OCI-LY1 (cell line): ENCODE measurements at regions not wholly inside any gene's neighbourhood (a gene's known extent, or its start where the extent isn't known, plus 50 kb on each side); places are given as distances from the start of the nearest gene placed in this dataset.

Experiments used
- H2AFZ ChIP-seq: fragments of 200-600 bp; sonication (generic), shearing (Covaris generic); 2 replicates; pipeline ENCODE4 v1.6.0; 2014; ENCODE audit warnings: antibody characterized with exemption, mild to moderate bottlenecking, low read length
- H3F3A ChIP-seq: fragments of 200-600 bp; sonication (generic), shearing (Covaris generic); 2 replicates; pipeline ENCODE4 v1.6.0; 2014; ENCODE audit warnings: mild to moderate bottlenecking, antibody characterized with exemption, low read length, moderate library complexity; ENCODE audit not compliant: insufficient read depth
- H3K27ac ChIP-seq: fragments of 200-600 bp; sonication (generic); 2 replicates; pipeline ENCODE4 v1.5.1; 2014; ENCODE audit warnings: low read length, mixed run types, mild to moderate bottlenecking, low read depth; ENCODE audit not compliant: poor library complexity, severe bottlenecking
- H3K27me3 ChIP-seq: fragments of 200-600 bp; sonication (generic); 2 replicates; pipeline ENCODE4 v1.6.0; 2014; ENCODE audit warnings: antibody characterized with exemption, mild to moderate bottlenecking, low read length, moderate library complexity; ENCODE audit not compliant: insufficient read depth
- H3K36me3 ChIP-seq: fragments of 200-600 bp; sonication (generic); 2 replicates; pipeline ENCODE4 v1.6.1; 2014; ENCODE audit warnings: mild to moderate bottlenecking, antibody characterized with exemption, low read length, moderate library complexity, mixed read lengths; ENCODE audit not compliant: insufficient read depth
- H3K4me1 ChIP-seq: fragments of 200-600 bp; sonication (generic); 2 replicates; pipeline ENCODE4 v1.5.1; 2014; ENCODE audit warnings: mild to moderate bottlenecking, low read length, moderate library complexity; ENCODE audit not compliant: insufficient read depth, severe bottlenecking
- H3K4me2 ChIP-seq: fragments of 200-600 bp; sonication (generic), shearing (Covaris generic); 2 replicates; pipeline ENCODE4 v1.6.1; 2014; ENCODE audit warnings: low read length
- H3K4me3 ChIP-seq: fragments of 200-600 bp; sonication (generic); 2 replicates; pipeline ENCODE4 v1.5.1; 2014; ENCODE audit warnings: low read length, low read depth, mild to moderate bottlenecking, mixed read lengths; ENCODE audit not compliant: poor library complexity, severe bottlenecking
- H3K79me2 ChIP-seq: fragments of 200-600 bp; shearing (Covaris generic); 2 replicates; pipeline ENCODE4 v1.6.1; 2016; ENCODE audit warnings: mixed run types, low read length, mixed read lengths; ENCODE audit not compliant: insufficient read depth
- H3K9ac ChIP-seq: fragments of 200-600 bp; sonication (generic), shearing (Covaris generic); 2 replicates; pipeline ENCODE4 v1.6.1; 2014; ENCODE audit warnings: mild to moderate bottlenecking, low read length, mixed read lengths
- H3K9me2 ChIP-seq: fragments of 200-600 bp; sonication (generic), shearing (Covaris generic); 2 replicates; pipeline ENCODE4 v1.6.1; 2014; ENCODE audit warnings: low read depth, mild to moderate bottlenecking, low read length, mixed read lengths
- H3K9me3 ChIP-seq: fragments of 200-600 bp; shearing (Covaris generic); 2 replicates; pipeline ENCODE4 v1.6.1; 2014; ENCODE audit warnings: low read length, mixed read lengths
- H4K20me1 ChIP-seq: fragments of 200-600 bp; sonication (generic), shearing (Covaris generic); 2 replicates; pipeline ENCODE4 v1.6.0; 2016; ENCODE audit warnings: mild to moderate bottlenecking, low read length; ENCODE audit not compliant: insufficient read depth
- CTCF ChIP-seq: fragments of 200-600 bp; sonication (generic), shearing (Covaris generic); IDR thresholded peaks from 2 replicates; pipeline ENCODE4 v1.5.1; 2017; ENCODE audit warnings: mild to moderate bottlenecking, antibody characterized with exemption, low read length, moderate library complexity, mixed read lengths
- EZH2 ChIP-seq: fragments of 200-600 bp; sonication (generic), shearing (Covaris generic); IDR thresholded peaks from 2 replicates; pipeline ENCODE4 v1.8.0; 2017; ENCODE audit warnings: borderline replicate concordance, mixed run types, mild to moderate bottlenecking, antibody characterized with exemption, low read length, moderate library complexity, mixed read lengths

- Histone ChIP-seq H3F3A (no peaks in the 10 kb centered on the region), H3K4me3 (no peak overlapping the region), H3K27me3 (no peaks in the 10 kb centered on the region), H3K4me2 (no peak overlapping the region), H3K4me1 (no peaks in the 10 kb centered on the region), H2AFZ (no peak overlapping the region), H3K9me3 (no peaks in the 10 kb centered on the region), H3K27ac (no peak overlapping the region), H4K20me1 (no peaks in the 10 kb centered on the region), H3K9ac (no peak overlapping the region), H3K9me2 (no peaks in the 10 kb centered on the region), H3K79me2 (no peaks in the 10 kb centered on the region), H3K36me3 (no peaks in the 10 kb centered on the region)
- TF ChIP-seq EZH2 (no peak), CTCF (no peak)
These were observed 90.9 kb upstream of the CCDC196 start for GRCh38 chr14:66395300-66395699.

- Histone ChIP-seq H3K9me3 (no peaks in the 10 kb centered on the region), H2AFZ (no peak overlapping the region), H3K36me3 (no peaks in the 10 kb centered on the region), H4K20me1 (no peaks in the 10 kb centered on the region), H3K9me2 (no peaks in the 10 kb centered on the region), H3F3A (no peaks in the 10 kb centered on the region), H3K27me3 (no peaks in the 10 kb centered on the region), H3K4me3 (no peak overlapping the region), H3K4me2 (no peak overlapping the region), H3K79me2 (no peaks in the 10 kb centered on the region), H3K9ac (no peak overlapping the region), H3K4me1 (no peaks in the 10 kb centered on the region), H3K27ac (no peak overlapping the region)
- TF ChIP-seq CTCF (no peak), EZH2 (no peak)
These were observed 90.0 kb upstream of the CCDC196 start for GRCh38 chr14:66396164-66396563.

- no peaks in the 10 kb centered on the region for H3K27me3 ChIP-seq
These were observed 87.7 kb upstream of the CCDC196 start for GRCh38 chr14:66398437-66398836.

More at GRCh38 chr14:66398437-66398836, 87.7 kb upstream of the CCDC196 start:
- TF ChIP-seq EZH2 (no peak), CTCF (no peak)
- H3K36me3 ChIP-seq, result no peaks in the 10 kb centered on the region
- H3K4me2 ChIP-seq, result no peak overlapping the region
- H3K9me3 ChIP-seq, result no peaks in the 10 kb centered on the region
- no peaks in the 10 kb centered on the region for H4K20me1 ChIP-seq
- H3F3A ChIP-seq, result no peaks in the 10 kb centered on the region
- no peaks in the 10 kb centered on the region for H3K9me2 ChIP-seq
- no peak overlapping the region for H3K27ac ChIP-seq
- no peaks in the 10 kb centered on the region for H3K4me1 ChIP-seq
- no peak overlapping the region for H3K9ac ChIP-seq
- no peaks in the 10 kb centered on the region for H3K79me2 ChIP-seq
- no peak overlapping the region for H3K4me3 ChIP-seq
- no peak overlapping the region for H2AFZ ChIP-seq
